ENCODE measurements at regions not wholly inside any gene's neighbourhood (a gene's known extent, or its start where the extent isn't known, plus 50 kb on each side); places are given as distances from the start of the nearest gene placed in this dataset.
A peak's percentile ranks its signal among the peaks of the same experiment; 100 is the strongest.

GRCh38 chr3:193842832-193843473 lies 249.9 kb downstream of the OPA1 start:
- DNase-seq (peak in 1 of 3 donors; percentile 63), ATAC-seq (peak; percentile 32)
- intact Hi-C loops (cut with DNase I, micrococcal nuclease) = no loop called here

GRCh38 chr3:193843474-193844301 lies 250.7 kb downstream of the OPA1 start:
- ATAC-seq (peak; percentile 81), DNase-seq (peak in 1 of 3 donors; percentile 80)
- intact Hi-C loops (cut with DNase I, micrococcal nuclease) = no loop called here
- H3K9me3 ChIP-seq = no peaks in the 10 kb centered on the region
- TF ChIP-seq CTCF (IDR thresholded peaks at IDR 0.05) = no peak
- no peaks in the 10 kb centered on the region for H3K36me3 ChIP-seq (ENCODE audit: low read depth)
- H3K4me1 ChIP-seq (ENCODE audit: low read depth) = peaks cover 44% of the 10 kb centered on the region
- H3K4me3 ChIP-seq = no peak overlapping the region

More at GRCh38 chr3:193842832-193843473, 249.9 kb downstream of the OPA1 start:
- TF ChIP-seq CTCF (IDR thresholded peaks at IDR 0.05) = no peak
- peaks cover 44% of the 10 kb centered on the region for H3K4me1 ChIP-seq (ENCODE audit: low read depth)
- no peaks in the 10 kb centered on the region for H3K9me3 ChIP-seq
- H3K36me3 ChIP-seq (ENCODE audit: low read depth) = no peaks in the 10 kb centered on the region
- H3K4me3 ChIP-seq = no peak overlapping the region

GRCh38 chr3:193844472-193844871 lies 251.5 kb downstream of the OPA1 start:
- no peaks in the 10 kb centered on the region for H3K36me3 ChIP-seq (ENCODE audit: low read depth)
- no peak overlapping the region for H3K4me3 ChIP-seq
- ATAC-seq (no peak), DNase-seq (peak in 1 of 3 donors; percentile 6)
- intact Hi-C loops (cut with DNase I, micrococcal nuclease) = no loop called here
- no peak for TF ChIP-seq CTCF (IDR thresholded peaks at IDR 0.05)
- H3K4me1 ChIP-seq (ENCODE audit: low read depth) = peaks cover 44% of the 10 kb centered on the region
- no peaks in the 10 kb centered on the region for H3K9me3 ChIP-seq

GRCh38 chr3:193845144-193845543 lies 252.1 kb downstream of the OPA1 start:
- Histone ChIP-seq H3K36me3 (ENCODE audit: low read depth) (no peaks in the 10 kb centered on the region), H3K4me3 (no peak overlapping the region), H3K9me3 (no peaks in the 10 kb centered on the region), H3K4me1 (ENCODE audit: low read depth) (peaks cover 44% of the 10 kb centered on the region)
- intact Hi-C loops (cut with DNase I, micrococcal nuclease) = no loop called here
- ATAC-seq = no peak
- TF ChIP-seq CTCF (IDR thresholded peaks at IDR 0.05) = no peak
- peak in 1 of 3 donors; percentile 11 for DNase-seq

GRCh38 chr3:193846569-193846968 lies 253.6 kb downstream of the OPA1 start:
- Histone ChIP-seq H3K4me1 (ENCODE audit: low read depth) (peaks cover 43% of the 10 kb centered on the region), H3K4me3 (no peak overlapping the region), H3K36me3 (ENCODE audit: low read depth) (no peaks in the 10 kb centered on the region), H3K9me3 (no peaks in the 10 kb centered on the region)
- no peak for TF ChIP-seq CTCF (IDR thresholded peaks at IDR 0.05)
- intact Hi-C loops (cut with DNase I, micrococcal nuclease) = no loop called here
- ATAC-seq = no peak
- no peak for DNase-seq
